ENCODE measurements at regions not wholly inside any gene's neighbourhood (a gene's known extent, or its start where the extent isn't known, plus 50 kb on each side); places are given as distances from the start of the nearest gene placed in this dataset.

DNA sequence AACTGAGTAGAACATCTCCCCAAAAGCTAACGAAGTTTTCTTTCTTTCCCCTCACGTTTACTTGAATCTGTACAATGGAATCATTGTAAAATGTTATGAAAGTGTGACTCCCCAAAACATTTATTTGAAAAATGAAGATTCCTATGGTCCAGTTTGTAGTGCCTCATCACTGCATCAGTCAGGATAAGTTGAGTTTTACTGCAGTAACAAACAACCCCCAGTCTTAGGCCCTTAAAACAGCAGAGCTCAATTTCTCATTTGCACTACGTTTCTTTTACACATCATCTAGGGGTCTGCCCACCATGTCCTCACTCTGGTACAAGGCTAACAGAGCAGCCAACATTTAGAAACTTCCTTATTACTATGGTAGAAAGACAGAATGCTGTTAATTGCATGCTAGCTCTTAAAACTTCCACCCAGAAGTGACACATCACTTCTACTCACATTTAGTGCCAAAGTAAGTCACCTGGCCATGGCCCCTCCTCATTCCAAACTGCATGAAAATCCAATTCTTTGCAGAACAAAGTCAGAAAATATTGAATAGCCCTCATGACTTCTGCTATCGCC, 546.4 kb downstream of the MED13L start:
- TF ChIP-seq, protein P1, sequence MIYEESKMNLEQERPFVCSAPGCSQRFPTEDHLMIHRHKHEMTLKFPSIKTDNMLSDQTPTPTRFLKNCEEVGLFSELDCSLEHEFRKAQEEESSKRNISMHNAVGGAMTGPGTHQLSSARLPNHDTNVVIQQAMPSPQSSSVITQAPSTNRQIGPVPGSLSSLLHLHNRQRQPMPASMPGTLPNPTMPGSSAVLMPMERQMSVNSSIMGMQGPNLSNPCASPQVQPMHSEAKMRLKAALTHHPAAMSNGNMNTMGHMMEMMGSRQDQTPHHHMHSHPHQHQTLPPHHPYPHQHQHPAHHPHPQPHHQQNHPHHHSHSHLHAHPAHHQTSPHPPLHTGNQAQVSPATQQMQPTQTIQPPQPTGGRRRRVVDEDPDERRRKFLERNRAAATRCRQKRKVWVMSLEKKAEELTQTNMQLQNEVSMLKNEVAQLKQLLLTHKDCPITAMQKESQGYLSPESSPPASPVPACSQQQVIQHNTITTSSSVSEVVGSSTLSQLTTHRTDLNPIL (CRISPR knock-in tag; IDR thresholded peaks at IDR 0.05; ENCODE audit: low read depth), result no peak
- TF ChIP-seq ISL1 (CRISPR knock-in tag; IDR thresholded peaks at IDR 0.05) (no peak), ESRRG (CRISPR knock-in tag; IDR thresholded peaks at IDR 0.05) (no peak), ZNF70 (CRISPR knock-in tag; IDR thresholded peaks at IDR 0.05) (no peak), ZNF565 (CRISPR knock-in tag; conservative IDR thresholded peaks at IDR 0.05; ENCODE audit: low read depth) (no peak), GLIS3 (CRISPR knock-in tag; IDR thresholded peaks at IDR 0.05) (no peak)
- TF ChIP-seq, protein P2, sequence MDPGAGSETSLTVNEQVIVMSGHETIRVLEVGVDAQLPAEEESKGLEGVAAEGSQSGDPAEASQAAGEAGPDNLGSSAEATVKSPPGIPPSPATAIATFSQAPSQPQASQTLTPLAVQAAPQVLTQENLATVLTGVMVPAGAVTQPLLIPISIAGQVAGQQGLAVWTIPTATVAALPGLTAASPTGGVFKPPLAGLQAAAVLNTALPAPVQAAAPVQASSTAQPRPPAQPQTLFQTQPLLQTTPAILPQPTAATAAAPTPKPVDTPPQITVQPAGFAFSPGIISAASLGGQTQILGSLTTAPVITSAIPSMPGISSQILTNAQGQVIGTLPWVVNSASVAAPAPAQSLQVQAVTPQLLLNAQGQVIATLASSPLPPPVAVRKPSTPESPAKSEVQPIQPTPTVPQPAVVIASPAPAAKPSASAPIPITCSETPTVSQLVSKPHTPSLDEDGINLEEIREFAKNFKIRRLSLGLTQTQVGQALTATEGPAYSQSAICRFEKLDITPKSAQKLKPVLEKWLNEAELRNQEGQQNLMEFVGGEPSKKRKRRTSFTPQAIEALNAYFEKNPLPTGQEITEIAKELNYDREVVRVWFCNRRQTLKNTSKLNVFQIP (CRISPR knock-in tag; IDR thresholded peaks at IDR 0.05; ENCODE audit: borderline replicate concordance, low read depth), result no peak
- no peak for ATAC-seq

DNA sequence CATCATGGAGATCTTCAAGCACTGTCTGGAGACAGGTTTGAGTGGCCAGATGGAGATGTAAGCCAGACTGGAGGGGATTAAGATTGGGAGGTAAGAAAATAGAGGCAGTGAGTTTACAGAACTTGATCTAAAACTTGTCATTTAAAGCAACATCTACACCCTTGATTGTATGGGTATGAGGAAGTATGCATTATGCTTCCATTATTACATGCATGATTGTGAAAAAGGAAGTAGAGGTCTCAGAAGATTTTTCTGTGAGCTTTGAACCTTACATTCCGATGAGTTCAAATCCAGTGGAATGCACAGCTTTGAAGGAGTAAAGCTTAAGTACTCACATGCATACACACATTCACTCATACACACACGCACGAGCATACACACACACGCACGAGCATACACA, 550.8 kb downstream of the MED13L start:
- ATAC-seq, result no peak

DNA sequence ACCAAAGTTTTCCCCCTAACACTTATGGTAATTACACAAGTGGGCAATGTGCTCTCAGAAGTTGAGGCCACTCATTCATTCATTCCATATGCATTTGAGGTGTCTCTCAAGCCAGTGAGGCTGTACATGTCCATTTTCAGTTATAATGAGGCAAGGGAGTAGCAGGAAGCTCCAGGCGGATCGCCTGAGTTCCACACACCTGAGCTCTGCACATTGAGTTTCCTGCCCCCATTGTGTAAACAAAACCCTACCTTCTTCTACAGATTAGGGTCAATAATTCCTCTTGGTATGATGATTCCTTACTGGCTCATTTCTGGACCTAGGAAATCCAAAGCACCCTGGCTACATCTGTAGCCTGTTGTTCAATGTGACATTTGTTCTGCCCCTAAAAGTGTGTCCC, 555.3 kb downstream of the MED13L start:
- TF ChIP-seq GLIS3 (CRISPR knock-in tag; IDR thresholded peaks at IDR 0.05), result no peak
- TF ChIP-seq, protein P3, sequence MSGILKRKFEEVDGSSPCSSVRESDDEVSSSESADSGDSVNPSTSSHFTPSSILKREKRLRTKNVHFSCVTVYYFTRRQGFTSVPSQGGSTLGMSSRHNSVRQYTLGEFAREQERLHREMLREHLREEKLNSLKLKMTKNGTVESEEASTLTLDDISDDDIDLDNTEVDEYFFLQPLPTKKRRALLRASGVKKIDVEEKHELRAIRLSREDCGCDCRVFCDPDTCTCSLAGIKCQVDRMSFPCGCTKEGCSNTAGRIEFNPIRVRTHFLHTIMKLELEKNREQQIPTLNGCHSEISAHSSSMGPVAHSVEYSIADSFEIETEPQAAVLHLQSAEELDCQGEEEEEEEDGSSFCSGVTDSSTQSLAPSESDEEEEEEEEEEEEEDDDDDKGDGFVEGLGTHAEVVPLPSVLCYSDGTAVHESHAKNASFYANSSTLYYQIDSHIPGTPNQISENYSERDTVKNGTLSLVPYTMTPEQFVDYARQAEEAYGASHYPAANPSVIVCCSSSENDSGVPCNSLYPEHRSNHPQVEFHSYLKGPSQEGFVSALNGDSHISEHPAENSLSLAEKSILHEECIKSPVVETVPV (CRISPR knock-in tag; IDR thresholded peaks at IDR 0.05), result no peak
- ATAC-seq, result no peak

More for the DNA sequence above, 550.8 kb downstream of the MED13L start:
- TF ChIP-seq TCF4 (CRISPR knock-in tag; IDR thresholded peaks at IDR 0.05; ENCODE audit: borderline replicate concordance) (no peak), PPARA (CRISPR knock-in tag; IDR thresholded peaks at IDR 0.05; ENCODE audit: borderline replicate concordance) (no peak), ZFP30 (CRISPR knock-in tag; IDR thresholded peaks at IDR 0.05) (no peak), OSR1 (CRISPR knock-in tag; IDR thresholded peaks at IDR 0.05) (no peak)

DNA sequence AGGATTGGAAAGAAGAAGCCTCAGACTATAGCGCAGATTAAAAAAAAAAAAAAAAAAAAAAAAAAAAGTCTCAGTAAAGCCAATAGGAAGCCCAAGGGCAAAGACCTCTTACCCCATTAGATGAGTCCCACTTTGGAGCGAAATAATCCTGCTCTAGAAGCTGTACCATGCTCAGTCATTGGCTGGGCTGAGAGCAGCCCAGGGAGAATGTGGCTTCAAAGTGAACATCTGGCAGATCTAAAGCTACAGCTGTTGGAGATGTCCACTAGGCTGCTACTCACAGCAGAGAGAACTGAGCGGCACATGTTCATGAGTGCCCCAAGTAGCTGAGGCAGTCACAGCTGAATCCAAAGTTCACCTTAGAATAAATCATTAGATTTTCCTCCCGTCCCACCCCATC, 560.9 kb downstream of the MED13L start:
- TF ChIP-seq, protein P4, sequence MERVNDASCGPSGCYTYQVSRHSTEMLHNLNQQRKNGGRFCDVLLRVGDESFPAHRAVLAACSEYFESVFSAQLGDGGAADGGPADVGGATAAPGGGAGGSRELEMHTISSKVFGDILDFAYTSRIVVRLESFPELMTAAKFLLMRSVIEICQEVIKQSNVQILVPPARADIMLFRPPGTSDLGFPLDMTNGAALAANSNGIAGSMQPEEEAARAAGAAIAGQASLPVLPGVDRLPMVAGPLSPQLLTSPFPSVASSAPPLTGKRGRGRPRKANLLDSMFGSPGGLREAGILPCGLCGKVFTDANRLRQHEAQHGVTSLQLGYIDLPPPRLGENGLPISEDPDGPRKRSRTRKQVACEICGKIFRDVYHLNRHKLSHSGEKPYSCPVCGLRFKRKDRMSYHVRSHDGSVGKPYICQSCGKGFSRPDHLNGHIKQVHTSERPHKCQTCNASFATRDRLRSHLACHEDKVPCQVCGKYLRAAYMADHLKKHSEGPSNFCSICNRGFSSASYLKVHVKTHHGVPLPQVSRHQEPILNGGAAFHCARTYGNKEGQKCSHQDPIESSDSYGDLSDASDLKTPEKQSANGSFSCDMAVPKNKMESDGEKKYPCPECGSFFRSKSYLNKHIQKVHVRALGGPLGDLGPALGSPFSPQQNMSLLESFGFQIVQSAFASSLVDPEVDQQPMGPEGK (CRISPR knock-in tag; IDR thresholded peaks at IDR 0.05; ENCODE audit: borderline replicate concordance), result no peak
- TF ChIP-seq ZC3H10 (CRISPR knock-in tag; IDR thresholded peaks at IDR 0.05) (no peak), ARNTL (CRISPR knock-in tag; IDR thresholded peaks at IDR 0.05; ENCODE audit: borderline replicate concordance, low read depth) (no peak), TOX (CRISPR knock-in tag; IDR thresholded peaks at IDR 0.05; ENCODE audit: borderline replicate concordance) (no peak), TCF4 (CRISPR knock-in tag; IDR thresholded peaks at IDR 0.05; ENCODE audit: borderline replicate concordance) (no peak), BACH2 (CRISPR knock-in tag; IDR thresholded peaks at IDR 0.05; ENCODE audit: borderline replicate concordance) (no peak), ZNF8 (CRISPR knock-in tag; IDR thresholded peaks at IDR 0.05) (no peak), GLIS3 (CRISPR knock-in tag; IDR thresholded peaks at IDR 0.05) (no peak)
- no peak for ATAC-seq

DNA sequence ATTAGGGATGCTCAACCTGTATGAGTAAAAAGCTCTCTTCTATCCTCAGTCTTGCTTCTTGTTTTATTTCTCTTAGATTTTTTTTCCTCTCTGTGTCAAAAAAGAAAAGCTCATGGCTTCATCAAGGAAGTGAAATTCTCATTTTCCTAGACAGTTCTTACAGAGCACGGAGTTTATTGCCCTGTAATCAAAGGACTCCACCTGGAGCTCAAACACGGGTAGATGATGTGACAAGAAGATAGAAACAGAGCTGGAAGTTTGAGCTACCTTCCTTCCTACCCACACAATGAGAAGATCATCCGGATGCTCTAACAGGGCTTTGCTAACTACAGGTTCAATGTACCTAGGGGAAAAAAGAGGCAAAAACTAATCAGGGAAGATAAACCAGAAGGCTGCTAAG, 564.8 kb downstream of the MED13L start:
- no peak for ATAC-seq
- no peak for TF ChIP-seq ISL1 (CRISPR knock-in tag; IDR thresholded peaks at IDR 0.05)
- TF ChIP-seq, protein P4 (CRISPR knock-in tag; IDR thresholded peaks at IDR 0.05; ENCODE audit: borderline replicate concordance), result no peak
